H1 (cell line): ENCODE measurements at regions not wholly inside any gene's neighbourhood (a gene's known extent, or its start where the extent isn't known, plus 50 kb on each side); places are given as distances from the start of the nearest gene placed in this dataset.

Source experiments
- CTCF ChIA-PET: fragments of 300-600 bp; sonication (Branson Sonifier 250); formaldehyde crosslinking; loops from one replicate; lab custom pipeline; 2021; ENCODE audit not compliant: partially characterized antibody; lab: Charles Lee
- POLR2A ChIA-PET: fragments of 300-600 bp; sonication (Branson Sonifier 250); formaldehyde crosslinking; loops from one replicate; lab custom pipeline; 2021; ENCODE audit warnings: inconsistent platforms; ENCODE audit not compliant: partially characterized antibody; lab: Charles Lee
- DNase-seq, 2 experiments: peaks; one replicate each; pipeline versions ENCODE4 v3.0.0 to v3.0.0-alpha.2; 2010 to 2022; ENCODE audit warnings: low spot score in 2 of 2, low read depth in 1 of 2, mixed read lengths in 1 of 2
- FAIRE-seq: peaks from 2 replicates; lab custom pipeline; 2011; peaks lifted over from hg19 to GRCh38; lab: Jason Lieb, UNC
- H2AFZ ChIP-seq: 2 replicates; pipeline ENCODE4 v1.8.1; 2012; ENCODE audit warnings: low read length, inconsistent platforms
- H2AK5ac ChIP-seq: 2 replicates; pipeline ENCODE4 v1.6.1; 2013; ENCODE audit warnings: low read depth, low read length
- H2BK120ac ChIP-seq: replicated peaks from 2 replicates; pipeline ENCODE3; 2013; ENCODE audit warnings: low read depth, low read length, inconsistent platforms
- H2BK12ac ChIP-seq: 2 replicates; pipeline ENCODE4 v1.6.1; 2013; ENCODE audit warnings: low read depth, low read length
- H2BK15ac ChIP-seq: 2 replicates; pipeline ENCODE4 v1.6.1; 2013; ENCODE audit warnings: low read length
- H2BK20ac ChIP-seq: 2 replicates; pipeline ENCODE4 v1.6.1; 2013; ENCODE audit warnings: low read length
- H2BK5ac ChIP-seq: 2 replicates; pipeline ENCODE4 v1.6.1; 2013; ENCODE audit warnings: low read depth, low read length
- H3K14ac ChIP-seq: 2 replicates; pipeline ENCODE4 v1.6.1; 2013; ENCODE audit warnings: inconsistent platforms; ENCODE audit not compliant: insufficient read length
- H3K18ac ChIP-seq: 2 replicates; pipeline ENCODE4 v1.6.1; 2013; ENCODE audit warnings: low read length; ENCODE audit errors: extremely low read depth
- H3K23ac ChIP-seq: 2 replicates; pipeline ENCODE4 v1.6.1; 2013; ENCODE audit warnings: inconsistent platforms; ENCODE audit not compliant: insufficient read length
- H3K23me2 ChIP-seq: 2 replicates; pipeline ENCODE4 v1.6.1; 2013; ENCODE audit warnings: low read depth, low read length
- H3K27ac ChIP-seq: 2 replicates; pipeline ENCODE4 v1.6.1; 2011; ENCODE audit warnings: low read depth, low read length, inconsistent platforms
- H3K27me3 ChIP-seq, 4 experiments: replicated peaks in 1 of 4; 1 replicate in 1 of 4; 2 replicates in 3 of 4; pipeline versions ENCODE4 v1.6.1 to v1.8.1; 2011 to 2013; ENCODE audit warnings: low read length in 3 of 4, mild to moderate bottlenecking in 3 of 4, inconsistent platforms in 2 of 4, mixed read lengths in 2 of 4, moderate library complexity in 1 of 4; ENCODE audit not compliant: control insufficient read depth in 3 of 4, insufficient read depth in 3 of 4; ENCODE audit errors: extremely low read depth in 1 of 4
- H3K36me3 ChIP-seq, 4 experiments: 2 replicates each; pipeline versions ENCODE4 v1.6.1 to v1.8.1; 2011 to 2013; ENCODE audit warnings: mild to moderate bottlenecking in 4 of 4, low read length in 3 of 4, moderate library complexity in 2 of 4, control low read depth in 1 of 4, inconsistent platforms in 1 of 4; ENCODE audit not compliant: insufficient read depth in 4 of 4, control insufficient read depth in 2 of 4
- H3K4ac ChIP-seq: replicated peaks from 2 replicates; pipeline ENCODE3; 2013; ENCODE audit warnings: low read length, low read depth, mixed read lengths, inconsistent platforms; ENCODE audit not compliant: insufficient read length
- H3K4me1 ChIP-seq, 4 experiments: replicated peaks in 1 of 4; 1 replicate in 1 of 4; 2 replicates in 3 of 4; pipeline versions ENCODE4 v1.6.1 to v1.8.1; 2011 to 2013; ENCODE audit warnings: low read length in 3 of 4, inconsistent platforms in 2 of 4, mixed read lengths in 1 of 4; ENCODE audit not compliant: insufficient read depth in 4 of 4, control insufficient read depth in 3 of 4
- H3K4me2 ChIP-seq, 2 experiments: 2 replicates each; pipeline versions ENCODE4 v1.6.1 to v1.8.1; 2011 to 2013; ENCODE audit warnings: low read depth in 2 of 2, low read length in 2 of 2, control low read depth in 1 of 2, inconsistent platforms in 1 of 2, mild to moderate bottlenecking in 1 of 2; ENCODE audit not compliant: insufficient read depth in 1 of 2
- H3K4me3 ChIP-seq, 4 experiments: fragments of 200-600, 300-600 bp in 1 of 4; sonication (generic), shearing (Covaris generic), sonication (Bioruptor Twin) in 1 of 4; 2 replicates each; pipeline versions ENCODE4 v1.5.1 to v1.8.1; 2011 to 2016; ENCODE audit warnings: low read length in 4 of 4, low read depth in 3 of 4, control low read depth in 2 of 4, inconsistent platforms in 2 of 4, mild to moderate bottlenecking in 2 of 4, mixed read lengths in 1 of 4, moderate library complexity in 1 of 4; ENCODE audit not compliant: insufficient read depth in 2 of 4; ENCODE audit errors: extremely low read depth in 1 of 4
- H3K56ac ChIP-seq: replicated peaks from 2 replicates; pipeline ENCODE3; 2013; ENCODE audit warnings: low read depth, mild to moderate bottlenecking, mixed read lengths, low read length, inconsistent platforms; ENCODE audit not compliant: insufficient read length
- H3K79me1 ChIP-seq: 2 replicates; pipeline ENCODE4 v1.6.1; 2013; ENCODE audit warnings: low read depth, low read length, control low read depth
- H3K79me2 ChIP-seq, 2 experiments: 2 replicates each; pipeline versions ENCODE4 v1.6.1 to v1.8.1; 2012 to 2013; ENCODE audit warnings: low read length in 2 of 2, mild to moderate bottlenecking in 2 of 2, inconsistent platforms in 1 of 2; ENCODE audit not compliant: insufficient read depth in 2 of 2, control insufficient read depth in 1 of 2
- H3K9ac ChIP-seq, 4 experiments: replicated peaks in 1 of 4; 1 replicate in 1 of 4; 2 replicates in 3 of 4; pipeline versions ENCODE4 v1.6.1 to v1.8.1; 2011 to 2013; ENCODE audit warnings: low read depth in 3 of 4, low read length in 3 of 4, control low read depth in 2 of 4, mild to moderate bottlenecking in 2 of 4, moderate library complexity in 2 of 4, inconsistent platforms in 1 of 4; ENCODE audit errors: extremely low read depth in 1 of 4
- H3K9me3 ChIP-seq, 2 experiments: 2 replicates each; pipeline versions ENCODE4 v1.6.1 to v1.8.1; 2012 to 2013; ENCODE audit warnings: mild to moderate bottlenecking in 2 of 2, moderate library complexity in 2 of 2, control low read depth in 1 of 2, inconsistent platforms in 1 of 2, low read depth in 1 of 2, low read length in 1 of 2, mixed read lengths in 1 of 2; ENCODE audit not compliant: insufficient read depth in 2 of 2
- H4K20me1 ChIP-seq, 2 experiments: replicated peaks in 1 of 2; 2 replicates each; pipeline versions ENCODE3 to v1.8.1; 2011 to 2013; ENCODE audit warnings: inconsistent platforms in 2 of 2, low read length in 2 of 2, mild to moderate bottlenecking in 1 of 2; ENCODE audit not compliant: insufficient read depth in 2 of 2, control insufficient read depth in 1 of 2
- H4K5ac ChIP-seq: 2 replicates; pipeline ENCODE4 v1.6.1; 2013; ENCODE audit warnings: low read length, low read depth, mixed read lengths, inconsistent platforms; ENCODE audit not compliant: insufficient read length
- H4K8ac ChIP-seq: 2 replicates; pipeline ENCODE4 v1.8.0; 2013; ENCODE audit warnings: mild to moderate bottlenecking, moderate library complexity, low read length, inconsistent platforms; ENCODE audit not compliant: insufficient read depth; ENCODE audit errors: extremely low read depth
- H4K91ac ChIP-seq: replicated peaks from 2 replicates; pipeline ENCODE3; 2013; ENCODE audit warnings: low read length, mixed read lengths, inconsistent platforms; ENCODE audit not compliant: insufficient read length
- ASH2L ChIP-seq: fragments of 200-600, 300-600 bp; sonication (generic); IDR thresholded peaks from one replicate; pipeline ENCODE4 v1.7.1; 2017; ENCODE audit warnings: low read length
- BRCA1 ChIP-seq: IDR thresholded peaks from 2 replicates; pipeline ENCODE4 v1.6.1; 2012; ENCODE audit warnings: low read depth, low read length, improper control_type of control experiment
- CEBPB ChIP-seq: IDR thresholded peaks from 2 replicates; pipeline ENCODE4 v1.6.1; 2012; ENCODE audit warnings: low read depth, low read length
- CHD2 ChIP-seq: IDR thresholded peaks from 2 replicates; pipeline ENCODE4 v1.6.1; 2012; ENCODE audit warnings: low read length, improper control_type of control experiment
- HDAC6 ChIP-seq: IDR thresholded peaks from one replicate; pipeline ENCODE4 v1.7.1; 2012; ENCODE audit warnings: low read depth, mild to moderate bottlenecking, inconsistent platforms, low read length, moderate library complexity
- MAFK ChIP-seq: IDR thresholded peaks from 2 replicates; pipeline ENCODE4 v1.6.1; 2012; ENCODE audit warnings: low read depth, mild to moderate bottlenecking, improper control_type of control experiment, low read length
- SAP30 ChIP-seq: fragments of 300-600 bp; sonication (generic); IDR thresholded peaks from 2 replicates; pipeline ENCODE4 v1.7.1; 2012; ENCODE audit warnings: low read length, moderate library complexity, mild to moderate bottlenecking, inconsistent platforms; ENCODE audit not compliant: insufficient read depth, insufficient replicate concordance
- SP2 ChIP-seq: IDR thresholded peaks from 2 replicates; pipeline ENCODE4 v1.6.1; 2012; ENCODE audit warnings: mild to moderate bottlenecking, low read length, inconsistent platforms
- SRF ChIP-seq: IDR thresholded peaks from 2 replicates; pipeline ENCODE4 v1.6.1; 2011; ENCODE audit warnings: mild to moderate bottlenecking, low read depth, low read length, moderate library complexity
- TCF12 ChIP-seq: IDR thresholded peaks from 2 replicates; pipeline ENCODE4 v1.6.1; 2011; ENCODE audit warnings: low read depth, mild to moderate bottlenecking, low read length
- TF ChIP-seq, protein P1 (sequence below): IDR thresholded peaks from 2 replicates; pipeline ENCODE4 v1.6.1; 2012; ENCODE audit warnings: inconsistent platforms

DNA sequence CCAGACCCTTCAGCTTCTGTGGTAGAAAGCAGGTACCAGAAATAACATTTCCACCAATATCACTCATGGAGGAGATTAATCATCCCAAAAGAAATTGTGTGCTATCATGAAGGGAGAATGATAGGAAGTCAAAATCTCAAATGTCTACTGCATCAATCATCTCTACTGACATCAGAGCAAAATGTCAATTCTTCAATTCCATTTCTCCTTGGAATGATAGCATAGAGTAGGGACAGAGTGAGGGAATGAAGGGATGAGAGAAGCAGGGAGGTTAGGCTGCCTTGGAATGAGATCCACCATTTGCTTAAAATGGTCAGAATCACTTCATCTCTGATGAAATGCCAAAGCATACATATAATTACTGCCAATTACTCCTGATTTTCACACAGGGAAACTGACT is 371.8 kb upstream of the ACVR2A start:
- H2BK15ac ChIP-seq = no peak overlapping the region
- no peak overlapping the region for H3K23ac ChIP-seq
- no peak overlapping the region for H2BK12ac ChIP-seq
- H3K14ac ChIP-seq = no peak overlapping the region
- no peak overlapping the region for H2AK5ac ChIP-seq
- no peaks in the 10 kb centered on the region for H3K27me3 ChIP-seq
- H2BK5ac ChIP-seq = no peak overlapping the region
- H4K5ac ChIP-seq = no peak overlapping the region
- no peaks in the 10 kb centered on the region for H3K36me3 ChIP-seq
- H2BK120ac ChIP-seq = no peak overlapping the region
- DNase-seq (no peak), FAIRE-seq (no peak)
- no peak overlapping the region for H2BK20ac ChIP-seq
- H3K18ac ChIP-seq = no peak overlapping the region
- H3K23me2 ChIP-seq = peaks cover 2% of the 10 kb centered on the region; the same call in 1 of the 2 replicates
- no peak overlapping the region for H4K91ac ChIP-seq
- H3K4me2 ChIP-seq = no peak overlapping the region
- H3K79me2 ChIP-seq = no peaks in the 10 kb centered on the region
- no peak overlapping the region for H4K8ac ChIP-seq
- no peak overlapping the region for H3K27ac ChIP-seq
- CTCF ChIA-PET = interaction anchor here (1.3 kb wide), 1 partner anchor 9 kb away, joined by 4 read pairs; no protein-coding TSS in a partner anchor
- no peak overlapping the region for H3K9ac ChIP-seq
- H2AFZ ChIP-seq = no peak overlapping the region
- no peak overlapping the region for H3K56ac ChIP-seq
- no peak overlapping the region for H3K4me3 ChIP-seq
- no peak overlapping the region for H3K4ac ChIP-seq
- no peaks in the 10 kb centered on the region for H3K9me3 ChIP-seq
- POLR2A ChIA-PET = no interaction called here
- H3K4me1 ChIP-seq = peaks cover 0 to 16% (median 8%) of the 10 kb centered on the region in 4 experiments; a peak in 6 of 7 replicates
- H4K20me1 ChIP-seq = no peaks in the 10 kb centered on the region
- H3K79me1 ChIP-seq = no peaks in the 10 kb centered on the region
- TF ChIP-seq TCF12 (no peak), HDAC6 (no peak), MAFK (no peak), SRF (no peak), SP2 (no peak), BRCA1 (no peak), ASH2L (no peak), CEBPB (no peak), CHD2 (no peak), SAP30 (no peak)
- TF ChIP-seq, protein P1, sequence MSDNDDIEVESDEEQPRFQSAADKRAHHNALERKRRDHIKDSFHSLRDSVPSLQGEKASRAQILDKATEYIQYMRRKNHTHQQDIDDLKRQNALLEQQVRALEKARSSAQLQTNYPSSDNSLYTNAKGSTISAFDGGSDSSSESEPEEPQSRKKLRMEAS = no peak
